Ovary (tissue), 3 donors: ENCODE measurements at regions not wholly inside any gene's neighbourhood (a gene's known extent, or its start where the extent isn't known, plus 50 kb on each side); places are given as distances from the start of the nearest gene placed in this dataset.

Source experiments
- CTCF ChIP-seq, 3 donors: fragments of 450-650 bp in 2 of 3; fragments of 200-600 bp in 1 of 3; IDR thresholded peaks; one replicate each; pipeline versions ENCODE4 v1.5.1 to v1.8.0; 2016 to 2022; ENCODE audit warnings: antibody characterized with exemption in 3 of 3, mild to moderate bottlenecking in 1 of 3
- EP300 ChIP-seq: sonication (generic); formaldehyde crosslinking; IDR thresholded peaks from one replicate; pipeline ENCODE4 v1.6.1; 2017; ENCODE audit warnings: antibody characterized with exemption
- POLR2A ChIP-seq: fragments of 450-650 bp; IDR thresholded peaks from one replicate; pipeline ENCODE4 v1.6.1; 2017; ENCODE audit warnings: antibody characterized with exemption, mild to moderate bottlenecking, moderate library complexity
- donor health status: DM: no; HTN: no; CAD: no.

GRCh38 chr14:49960453-49960852 is 67.6 kb downstream of the ARF6 start:
- TF ChIP-seq CTCF (IDR thresholded peaks at IDR 0.05) (no peak), POLR2A (no peak), EP300 (no peak)
